Right forelimb (tissue), 1 donor: ENCODE measurements at regions not wholly inside any gene's neighbourhood (a gene's known extent, or its start where the extent isn't known, plus 50 kb on each side); places are given as distances from the start of the nearest gene placed in this dataset.

Experiments used
- DNase-seq: peaks from one replicate; pipeline ENCODE4 v3.0.0-alpha.2; 2018

DNA sequence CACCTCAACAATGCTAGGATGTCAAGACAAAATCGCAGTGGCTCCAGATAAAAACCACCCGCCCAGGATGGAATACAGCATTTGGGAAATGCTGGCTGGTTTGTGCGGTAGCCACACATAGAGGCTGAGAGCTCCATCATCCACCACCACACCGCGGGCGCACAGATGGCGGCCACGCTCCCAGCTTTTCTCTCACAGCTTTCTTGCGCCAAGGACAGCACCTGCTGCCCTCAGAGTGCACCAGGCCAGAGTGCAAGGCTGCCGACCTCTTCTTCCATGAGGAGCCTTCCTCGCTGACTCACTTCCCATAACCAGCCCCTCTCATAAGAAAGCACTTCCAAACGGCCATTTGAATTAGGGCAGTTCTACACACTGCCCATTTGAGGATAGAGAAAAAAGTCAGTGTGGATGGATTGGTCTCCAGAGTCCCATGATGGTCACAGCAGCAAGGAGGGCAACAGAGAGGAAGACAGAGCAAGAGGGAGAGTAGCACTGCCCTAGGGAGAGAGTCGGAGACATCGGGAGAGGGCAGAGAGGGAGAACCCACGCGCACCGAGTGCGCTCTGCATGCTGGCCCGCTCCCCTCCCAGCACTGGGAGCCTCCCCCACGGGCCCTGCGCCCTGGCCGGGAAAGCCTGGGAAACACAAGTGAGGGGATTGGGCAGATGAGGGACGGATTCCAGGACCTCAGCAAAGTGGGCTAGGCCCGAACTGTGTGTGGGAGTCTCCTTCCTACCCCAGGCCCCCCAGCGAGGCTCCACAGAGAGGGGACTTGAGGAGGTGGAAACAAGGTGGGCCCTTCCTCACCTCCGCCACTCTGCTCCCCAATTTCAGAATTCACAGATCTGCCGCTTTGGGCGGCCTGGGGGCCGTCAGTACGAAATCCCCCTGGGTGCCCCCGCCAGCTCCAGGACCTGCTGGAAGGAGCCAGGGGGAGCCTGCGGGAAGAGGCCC is 156.9 kb downstream of the USP12 start:
- DNase-seq: no peak

GRCh38 chr13:27012482-27013197 is 159.0 kb downstream of the USP12 start:
- DNase-seq: no peak

DNA sequence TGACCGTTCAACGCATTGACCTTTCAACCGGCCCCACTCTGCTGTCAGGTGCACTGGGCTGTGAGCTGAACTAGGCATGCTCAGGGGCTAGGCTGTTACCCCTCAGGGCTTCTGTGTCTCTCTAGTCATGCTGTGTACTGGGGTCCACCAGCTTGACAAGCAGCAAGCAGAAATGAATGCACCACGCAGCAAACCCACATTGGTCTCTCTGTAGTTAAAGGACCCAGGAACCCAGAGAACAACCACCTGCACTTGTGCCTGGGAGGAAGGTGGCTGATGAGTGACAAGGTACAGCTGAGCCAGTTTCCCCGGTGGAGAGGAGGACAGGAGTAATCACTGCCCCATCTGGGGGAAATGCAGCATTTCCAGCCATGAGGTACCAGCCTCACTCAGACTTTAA is 159.9 kb downstream of the USP12 start:
- peak; percentile 15 for DNase-seq

DNA sequence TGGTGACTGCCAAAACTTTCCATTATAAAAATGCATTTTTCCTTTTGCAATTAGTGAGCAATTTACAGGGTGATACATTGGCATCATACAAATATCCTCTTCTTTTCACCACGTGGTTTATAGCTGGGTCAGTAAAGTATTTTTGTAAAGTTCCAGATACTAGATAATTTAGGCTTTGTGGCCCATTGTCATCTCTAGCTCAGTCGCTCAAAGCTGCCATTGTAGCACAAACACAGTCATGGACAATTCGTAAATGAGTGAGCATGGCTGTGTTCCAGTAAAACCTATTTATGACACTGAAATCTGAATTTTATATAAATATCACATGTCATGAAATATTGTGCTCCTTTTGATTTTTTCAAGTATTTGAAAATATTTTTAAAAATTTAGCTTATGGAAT is 162.9 kb downstream of the USP12 start:
- DNase-seq: no peak

DNA sequence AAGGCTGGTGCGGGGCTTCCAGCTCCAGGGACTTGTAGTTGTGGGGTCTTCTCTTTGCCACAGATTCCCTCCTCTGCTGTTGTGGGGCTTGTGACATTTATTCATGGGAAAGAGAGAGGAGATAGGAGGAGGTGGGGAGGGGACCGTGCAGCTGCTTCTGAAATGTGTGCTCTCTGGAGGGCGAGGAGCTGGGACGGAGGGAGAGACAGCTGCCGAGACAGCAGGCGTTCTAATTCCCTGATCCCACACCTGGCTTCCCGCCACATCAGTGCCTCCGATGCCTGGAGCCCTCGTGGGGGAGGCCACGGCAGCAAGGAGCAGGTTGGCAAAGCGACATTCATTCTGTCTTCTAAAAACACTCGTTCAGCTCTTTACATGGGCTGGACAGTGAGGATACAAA is 164.4 kb downstream of the USP12 start:
- peak; percentile 60 for DNase-seq

GRCh38 chr13:27006519-27007161 is 165.0 kb downstream of the USP12 start:
- DNase-seq: peak; percentile 61

GRCh38 chr13:27005976-27006518 is 165.6 kb downstream of the USP12 start:
- no peak for DNase-seq

GRCh38 chr13:27005556-27005955 is 166.1 kb downstream of the USP12 start:
- DNase-seq: peak; percentile 43

DNA sequence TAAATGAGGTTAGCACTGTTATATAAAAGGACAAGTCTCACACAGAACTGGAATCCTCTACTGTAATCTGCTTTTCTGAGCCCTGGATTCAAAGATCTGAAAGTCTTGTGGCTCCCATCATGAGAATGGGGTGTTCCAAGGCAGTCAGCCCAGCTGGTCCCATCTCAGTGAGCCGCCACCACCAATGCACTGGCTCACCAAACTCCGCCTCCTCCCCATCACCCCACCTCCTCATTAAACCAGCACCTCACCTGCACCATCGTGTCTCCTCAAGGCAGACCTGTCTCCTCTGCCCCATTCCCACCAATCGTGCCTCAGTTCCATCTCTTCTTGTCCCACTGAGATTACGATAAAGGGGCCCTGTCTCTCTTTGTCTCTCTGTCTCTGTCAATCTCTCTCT is 166.7 kb downstream of the USP12 start:
- DNase-seq: peak; percentile 22

DNA sequence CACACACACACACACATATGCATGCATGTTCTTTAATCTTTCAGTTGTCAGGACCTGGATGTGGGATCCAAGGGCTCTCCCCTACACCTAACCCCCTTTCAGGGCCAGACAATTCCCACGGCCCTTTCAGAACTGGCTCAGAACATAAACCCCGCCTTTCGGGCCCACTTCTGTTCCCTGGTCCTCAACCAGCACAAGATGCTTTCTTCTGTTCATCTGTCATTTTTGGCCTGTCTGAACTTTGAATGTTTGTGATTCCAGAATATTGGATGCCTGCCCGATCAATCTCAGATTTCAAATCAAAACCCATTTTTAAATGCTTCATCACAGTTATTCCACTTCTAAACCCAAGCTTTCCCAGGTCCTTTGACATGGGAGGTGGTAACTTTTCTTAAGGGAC is 167.3 kb downstream of the USP12 start:
- peak; percentile 15 for DNase-seq

DNA sequence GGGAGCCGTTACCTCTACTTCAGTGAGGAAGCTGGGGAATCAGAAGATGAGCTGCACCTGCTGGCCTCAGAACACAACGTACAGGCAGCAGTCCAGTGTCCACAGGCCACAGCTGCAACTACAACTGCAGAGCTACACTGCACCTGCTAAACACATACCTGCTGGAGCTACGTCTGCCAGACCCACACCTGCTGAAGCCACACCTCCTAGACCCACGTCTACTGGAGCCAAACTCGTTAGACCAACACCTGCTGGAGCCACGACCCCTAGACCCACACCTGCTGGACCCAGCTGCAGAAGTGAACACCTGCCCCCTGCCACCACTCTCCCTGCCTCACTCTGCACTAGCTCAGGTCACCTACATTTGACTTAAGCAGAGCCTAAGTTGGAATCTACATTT is 169.9 kb downstream of the USP12 start:
- DNase-seq: peak; percentile 25

- peak; percentile 16 for DNase-seq
Observed at GRCh38 chr13:27000686-27001085, 170.9 kb downstream of the USP12 start.

- peak; percentile 2 for DNase-seq
Observed at GRCh38 chr13:26999499-26999898, 172.1 kb downstream of the USP12 start.

DNA sequence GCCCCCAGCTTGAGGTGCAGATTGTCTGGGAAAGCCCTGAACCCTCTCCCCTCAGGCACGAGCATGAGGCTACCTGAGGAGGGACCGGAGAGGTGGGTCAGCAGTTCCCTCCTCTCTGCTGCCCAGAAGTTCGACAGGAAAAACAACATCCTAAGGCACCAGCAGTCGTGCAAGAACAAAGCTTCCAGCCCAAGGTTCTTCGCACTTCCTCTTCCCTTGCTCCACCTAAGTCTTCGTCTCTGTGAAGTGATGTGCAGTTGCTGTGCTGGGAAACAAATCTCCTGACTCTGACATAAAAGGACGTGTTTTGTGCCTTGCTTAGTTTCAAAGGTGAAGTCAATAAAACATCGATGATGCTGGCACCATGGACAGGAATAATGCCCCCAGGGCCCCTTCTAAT is 173.3 kb downstream of the USP12 start:
- peak; percentile 28 for DNase-seq

GRCh38 chr13:26996965-26997752 is 174.5 kb downstream of the USP12 start:
- peak; percentile 31 for DNase-seq

DNA sequence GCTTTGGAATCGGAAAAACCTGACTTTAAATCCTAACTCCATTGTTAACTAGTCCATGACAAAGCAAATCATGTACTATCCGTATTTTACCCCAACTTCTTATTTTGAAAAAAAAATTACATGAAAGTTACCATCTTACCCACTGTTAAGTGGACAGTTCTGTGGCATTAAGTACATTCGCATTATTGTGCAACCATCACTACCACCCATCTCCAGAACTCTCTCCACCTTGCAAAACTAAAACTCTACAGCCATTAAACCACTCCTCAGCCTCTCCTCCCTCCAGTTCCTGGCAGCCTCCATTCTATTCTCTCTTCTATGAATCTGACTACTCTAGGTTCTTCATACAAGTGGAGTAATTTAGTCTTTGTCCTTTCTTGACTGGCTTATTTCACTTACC is 176.5 kb downstream of the USP12 start:
- no peak for DNase-seq

DNA sequence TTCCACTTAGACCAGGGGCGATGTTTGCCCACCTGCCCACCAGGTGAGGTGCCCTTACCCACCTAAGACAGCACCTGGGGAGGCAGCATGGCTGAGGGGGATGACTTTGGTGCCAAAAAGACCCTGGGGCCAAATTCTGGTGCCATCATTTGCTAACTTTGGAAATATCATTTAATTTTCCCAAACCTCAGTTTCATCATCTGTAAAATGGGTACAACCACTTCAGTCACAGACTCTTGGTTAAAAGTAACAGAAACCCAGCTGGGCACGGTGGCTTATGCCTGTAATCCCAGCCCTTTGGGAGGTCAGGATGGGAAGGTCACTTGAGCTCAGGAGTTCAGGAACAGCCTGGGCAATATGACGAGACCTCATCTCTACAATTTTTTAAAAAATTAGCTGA is 177.8 kb downstream of the USP12 start:
- no peak for DNase-seq

GRCh38 chr13:26992951-26993719 is 178.5 kb downstream of the USP12 start:
- DNase-seq: no peak

- no peak for DNase-seq
Observed at GRCh38 chr13:26991508-26992181, 180.0 kb downstream of the USP12 start.

DNA sequence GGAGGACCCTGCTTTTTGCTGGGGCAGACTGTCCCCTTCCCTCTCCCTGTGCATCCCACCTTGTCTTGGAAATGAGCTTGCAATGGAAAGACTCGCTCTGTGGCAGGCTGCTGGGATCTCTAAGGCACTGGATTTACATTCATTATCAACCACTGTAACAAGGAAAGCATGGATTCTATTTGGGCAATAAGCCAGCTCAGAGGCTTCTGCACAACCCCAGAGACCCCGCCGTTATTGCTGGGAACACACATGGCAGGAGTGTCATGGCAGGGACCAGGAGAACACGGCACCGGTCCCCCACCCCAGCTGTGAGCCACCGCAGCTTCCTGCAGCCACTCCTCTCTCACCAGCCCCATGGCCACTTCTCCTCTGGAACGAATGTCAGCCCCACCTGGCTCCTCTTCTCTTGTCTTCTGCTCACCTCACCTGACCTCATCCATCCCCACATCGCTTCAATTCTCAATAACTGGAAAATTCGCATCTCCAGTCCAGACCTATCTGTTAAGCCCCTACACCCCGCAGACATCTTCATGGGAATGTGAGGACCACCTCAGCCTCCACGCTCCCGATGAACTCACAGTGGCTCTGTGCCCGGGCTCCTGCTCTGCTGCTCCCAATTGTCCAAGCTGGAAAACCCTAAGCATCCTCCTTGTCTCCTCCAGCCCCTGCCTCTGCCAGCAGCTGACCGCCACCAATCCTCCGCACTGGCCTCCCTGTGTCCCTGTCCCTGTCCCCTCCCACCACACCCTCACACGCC is 181.5 kb downstream of the USP12 start:
- peak; percentile 38 for DNase-seq
